Hematopoietic multipotent progenitor cell treated with erythropoietin and hydrocortisone succinate and interleukin-3 and kit ligand, for 6 days (in vitro differentiated cells): ENCODE measurements at regions not wholly inside any gene's neighbourhood (a gene's known extent, or its start where the extent isn't known, plus 50 kb on each side); places are given as distances from the start of the nearest gene placed in this dataset.

ENCODE experiments used
- DNase-seq: peaks from one replicate; pipeline ENCODE4 v3.0.0-alpha.2; 2015

DNA sequence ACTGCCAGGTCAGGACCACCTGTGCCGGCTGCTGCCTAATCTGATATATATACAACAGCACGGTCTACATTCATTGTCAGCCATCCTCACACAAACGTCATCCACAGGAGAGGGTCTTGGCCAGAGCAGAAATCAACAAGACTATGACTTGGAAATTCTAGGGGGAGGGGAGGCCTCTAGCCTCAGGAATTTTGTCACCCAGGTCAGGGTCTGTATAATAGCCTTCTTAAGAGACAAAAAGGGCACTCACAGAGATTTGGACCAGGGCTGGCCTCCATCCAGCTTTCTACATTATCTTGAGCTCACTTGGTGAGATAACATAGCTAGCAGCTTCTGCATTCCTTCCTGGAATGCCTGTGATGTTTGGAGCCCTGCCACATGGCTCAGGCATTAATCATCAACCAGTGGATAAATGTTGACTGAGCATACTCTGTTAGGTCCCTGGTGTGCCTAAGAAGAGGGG is 50.4 kb upstream of the CTIF start:
- DNase-seq: no peak

DNA sequence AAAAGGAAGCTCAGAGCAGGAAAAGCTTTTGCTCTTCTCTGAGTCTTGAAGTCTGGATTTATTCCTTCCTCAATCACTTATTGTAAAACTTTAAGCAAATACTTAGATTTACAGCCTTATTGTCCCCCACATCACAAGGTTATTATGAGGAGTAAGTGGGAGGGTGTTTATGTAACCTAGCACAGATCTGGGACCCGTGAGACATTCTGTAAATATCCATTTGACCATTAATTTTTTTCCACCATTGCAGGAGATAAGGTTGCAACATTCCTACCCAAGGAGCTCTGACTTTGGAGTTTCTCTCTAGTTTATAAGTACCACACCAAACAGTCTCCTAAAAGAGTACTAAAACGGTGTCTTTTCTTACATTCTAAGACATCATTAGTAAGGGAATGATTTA is 52.1 kb upstream of the CTIF start:
- DNase-seq: no peak

DNA sequence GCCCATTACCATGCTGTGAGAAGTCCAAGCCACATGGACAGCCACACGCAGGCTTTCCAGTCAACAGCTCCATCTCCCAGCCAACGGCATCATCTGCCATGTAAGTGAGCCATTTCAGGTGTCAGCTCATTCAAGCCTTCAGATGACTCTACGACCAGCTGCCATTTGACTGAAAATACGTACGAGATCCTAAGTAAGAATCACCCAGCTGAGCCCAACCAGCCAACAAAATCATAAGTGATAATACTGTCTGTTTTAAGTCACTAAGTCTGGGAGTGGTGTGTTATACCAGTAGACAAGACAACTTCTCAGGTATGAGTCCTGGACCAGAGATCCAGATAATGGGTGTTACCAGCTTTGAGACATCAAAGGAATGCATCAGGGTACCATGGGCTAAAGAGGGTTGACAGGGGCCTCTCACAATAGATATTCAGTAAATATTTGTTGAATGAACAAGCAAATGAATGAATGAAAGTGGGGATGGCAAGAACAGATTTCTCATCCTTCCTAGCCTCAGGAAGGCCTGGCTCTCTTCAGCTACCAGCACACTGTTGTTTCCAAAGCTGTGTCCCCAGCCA is 52.9 kb upstream of the CTIF start:
- no peak for DNase-seq

DNA sequence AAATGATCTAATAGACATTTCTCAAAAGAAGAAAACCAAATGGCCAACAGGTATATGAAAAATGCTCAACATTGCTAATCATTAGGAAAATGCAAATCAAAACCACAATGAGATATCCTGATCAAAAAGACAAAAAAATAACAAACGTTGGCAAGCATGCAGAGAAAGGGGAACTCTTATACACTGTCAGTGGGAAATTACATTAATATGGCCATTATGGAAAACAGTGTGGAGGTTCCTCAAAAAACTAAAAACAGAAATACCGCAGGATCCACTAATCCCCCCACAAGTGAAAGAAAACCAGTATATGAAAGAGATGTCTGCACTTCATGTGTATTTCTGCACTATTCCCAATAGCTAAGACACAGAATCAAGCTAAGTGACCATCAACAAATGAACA is 57.7 kb upstream of the CTIF start:
- no peak for DNase-seq

DNA sequence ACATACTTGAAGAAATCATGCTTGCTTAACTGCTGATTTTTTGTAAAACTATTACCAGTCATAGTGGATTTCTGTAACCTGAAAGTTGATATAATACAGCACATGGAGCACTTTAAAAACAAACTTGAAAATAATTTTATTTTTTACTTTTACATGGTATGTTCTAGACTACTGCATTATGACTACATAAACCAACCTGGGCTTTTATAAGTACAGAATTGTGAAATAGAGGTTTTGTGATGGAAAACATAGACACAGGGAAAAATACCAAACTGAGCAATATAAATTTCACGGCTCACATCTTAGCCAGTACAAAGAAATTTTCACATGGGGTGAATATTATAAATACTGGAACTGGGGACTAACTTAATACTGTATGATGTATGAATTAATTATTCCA is 59.3 kb upstream of the CTIF start:
- DNase-seq: no peak

DNA sequence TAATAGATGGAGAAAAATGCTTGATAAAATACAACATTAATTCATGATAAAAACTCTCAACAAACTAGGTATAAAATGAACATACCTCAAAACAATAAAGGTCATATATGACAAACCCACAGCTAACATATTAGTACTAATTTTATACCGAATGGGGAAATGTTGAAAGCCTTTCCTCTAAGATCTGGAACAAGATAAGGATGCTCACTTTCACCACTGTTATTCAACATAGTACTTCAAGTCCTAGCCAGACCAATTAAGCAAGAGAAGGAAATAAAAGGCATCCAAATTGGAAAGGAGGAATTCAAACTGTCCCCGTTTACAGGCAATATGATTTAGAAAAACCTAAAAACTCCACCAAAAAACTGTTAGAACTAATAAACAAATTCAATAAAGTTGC is 61.5 kb upstream of the CTIF start:
- peak; percentile 30 for DNase-seq

DNA sequence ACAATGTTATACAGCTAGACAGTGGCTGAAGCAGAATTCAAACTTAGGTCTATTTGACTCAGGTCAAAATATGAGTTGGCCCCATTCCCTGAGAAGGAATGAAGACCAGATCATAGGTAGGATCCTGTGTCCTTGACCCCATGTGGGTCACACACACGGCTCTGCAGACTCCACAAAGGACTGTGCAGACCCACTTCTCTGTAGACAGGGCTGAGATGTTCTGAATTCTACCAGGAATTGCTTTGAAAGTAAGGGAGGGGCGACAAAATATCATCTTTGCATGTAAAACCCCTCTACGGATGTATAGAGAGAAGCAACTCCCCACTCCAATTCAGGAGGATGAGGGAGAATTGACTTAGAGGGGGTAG is 62.3 kb upstream of the CTIF start:
- peak; percentile 7 for DNase-seq

DNA sequence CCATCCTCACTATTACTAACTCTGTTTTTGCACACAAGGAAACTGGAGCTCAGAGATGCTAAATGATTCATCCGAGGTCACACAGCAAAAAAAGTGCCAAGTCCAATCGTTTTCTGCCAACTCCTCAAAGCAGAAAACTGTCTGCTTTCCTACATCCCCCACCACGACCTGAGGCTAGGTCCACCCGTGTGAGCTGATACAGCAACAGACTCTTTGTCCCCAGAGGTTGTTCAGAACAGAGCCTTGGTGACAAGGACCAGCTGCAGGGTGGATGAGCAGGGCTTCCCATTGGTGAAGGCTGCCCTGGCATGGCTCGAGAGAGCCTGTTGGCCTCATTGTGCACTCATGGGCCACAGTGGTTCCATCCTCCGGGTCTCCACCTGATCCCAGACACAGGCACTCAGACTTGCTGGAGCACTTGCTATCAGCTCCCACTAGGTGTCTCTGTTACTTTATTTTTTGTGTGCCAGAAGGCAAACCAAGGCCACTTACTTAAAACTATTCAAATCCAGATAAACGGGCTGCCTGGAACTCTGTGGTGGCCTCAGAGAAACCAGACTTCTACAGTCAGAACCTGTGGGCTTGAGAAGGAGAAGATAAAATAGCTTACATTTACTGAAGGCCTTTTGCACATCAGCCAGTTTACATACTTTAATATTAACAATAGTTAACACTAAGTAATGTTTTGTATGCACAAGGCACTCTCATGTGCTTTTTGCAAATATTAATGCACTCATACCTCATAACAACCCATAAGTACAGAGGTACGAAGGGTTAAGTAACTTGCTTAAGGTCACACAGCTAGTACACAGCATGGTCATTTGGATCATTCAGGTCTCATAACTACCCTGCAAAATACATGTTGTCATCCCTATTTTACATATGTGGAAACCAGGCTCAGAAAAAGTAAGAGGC is 62.9 kb upstream of the CTIF start:
- peak; percentile 89 for DNase-seq

DNA sequence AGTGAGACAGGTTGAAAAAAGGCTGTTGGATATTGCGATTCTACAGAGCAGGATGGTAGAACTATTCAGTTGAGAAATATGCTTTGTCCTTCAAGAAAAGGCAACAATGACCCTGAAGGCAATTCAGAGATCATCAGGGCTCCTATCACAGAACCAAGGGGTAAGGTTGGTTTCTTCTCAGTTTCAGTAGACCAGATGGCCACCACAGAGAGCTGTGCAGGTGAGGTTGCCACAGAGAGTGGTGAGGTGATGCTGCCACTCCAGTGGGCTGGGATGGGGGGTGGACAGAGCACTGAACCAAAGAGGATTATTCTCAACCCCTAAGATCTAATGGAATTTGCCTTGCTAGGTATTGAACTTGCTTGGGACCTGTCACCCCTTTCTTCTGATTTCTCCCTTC is 64.6 kb upstream of the ZBTB7C start:
- no peak for DNase-seq

- no peak for DNase-seq
Observed at GRCh38 chr18:48472610-48473009, 63.4 kb upstream of the ZBTB7C start.

DNA sequence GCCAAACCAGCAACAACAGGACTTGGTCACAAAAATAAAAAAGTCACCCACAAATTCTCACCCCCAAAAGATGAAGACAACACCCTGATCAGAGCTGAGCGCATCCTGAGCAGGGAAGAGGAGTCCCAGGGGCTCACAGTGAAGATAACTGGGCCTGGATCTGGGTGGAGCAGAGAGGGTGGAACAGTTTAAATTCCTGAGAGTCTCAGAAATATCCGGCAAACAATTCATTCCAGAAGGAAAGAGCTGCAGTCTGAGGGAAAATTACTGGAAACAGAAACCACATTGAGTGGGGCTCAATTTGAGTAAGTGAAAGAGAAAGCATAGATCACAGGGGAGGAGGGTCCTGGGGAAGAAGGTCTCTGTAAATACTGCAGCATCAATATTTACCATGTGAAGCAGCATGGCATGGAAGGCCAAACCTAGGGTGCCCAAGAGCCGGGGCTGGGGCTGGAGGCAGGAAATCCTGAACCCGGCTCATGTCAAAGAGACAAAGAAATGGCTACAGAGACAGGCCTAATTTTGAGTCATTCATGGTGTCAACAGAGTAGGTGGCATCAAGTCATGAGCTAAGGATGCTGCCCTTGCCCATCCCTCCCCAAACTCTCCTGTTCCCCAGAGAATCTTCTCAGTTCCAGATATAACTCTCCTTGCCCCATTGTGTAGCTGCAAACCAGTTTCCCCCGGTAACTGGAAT is 61.4 kb upstream of the ZBTB7C start:
- no peak for DNase-seq

DNA sequence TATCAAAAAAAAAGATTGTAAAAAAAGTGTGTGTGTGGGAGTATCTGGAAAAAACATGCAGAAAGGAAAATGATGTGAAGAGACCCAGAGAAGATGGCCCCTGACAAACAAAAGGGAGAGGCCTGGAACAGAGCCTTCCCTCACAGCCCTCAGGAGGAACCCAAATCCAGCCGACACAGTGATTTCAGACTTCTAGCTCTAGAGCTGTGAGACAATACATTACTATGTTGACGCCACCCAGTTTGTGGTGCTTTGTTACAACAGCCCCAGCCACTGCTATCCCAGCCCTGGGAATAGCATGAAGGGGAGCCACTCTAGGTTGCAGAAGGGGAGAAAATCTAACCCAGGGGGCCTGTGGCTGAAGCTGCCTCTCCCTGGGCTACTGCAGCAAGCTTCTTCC is 59.0 kb upstream of the ZBTB7C start:
- DNase-seq: no peak

- DNase-seq: no peak
Observed at GRCh38 chr18:48467231-48467630, 58.0 kb upstream of the ZBTB7C start.

- no peak for DNase-seq
Observed at GRCh38 chr18:48462510-48462909, 53.3 kb upstream of the ZBTB7C start.

DNA sequence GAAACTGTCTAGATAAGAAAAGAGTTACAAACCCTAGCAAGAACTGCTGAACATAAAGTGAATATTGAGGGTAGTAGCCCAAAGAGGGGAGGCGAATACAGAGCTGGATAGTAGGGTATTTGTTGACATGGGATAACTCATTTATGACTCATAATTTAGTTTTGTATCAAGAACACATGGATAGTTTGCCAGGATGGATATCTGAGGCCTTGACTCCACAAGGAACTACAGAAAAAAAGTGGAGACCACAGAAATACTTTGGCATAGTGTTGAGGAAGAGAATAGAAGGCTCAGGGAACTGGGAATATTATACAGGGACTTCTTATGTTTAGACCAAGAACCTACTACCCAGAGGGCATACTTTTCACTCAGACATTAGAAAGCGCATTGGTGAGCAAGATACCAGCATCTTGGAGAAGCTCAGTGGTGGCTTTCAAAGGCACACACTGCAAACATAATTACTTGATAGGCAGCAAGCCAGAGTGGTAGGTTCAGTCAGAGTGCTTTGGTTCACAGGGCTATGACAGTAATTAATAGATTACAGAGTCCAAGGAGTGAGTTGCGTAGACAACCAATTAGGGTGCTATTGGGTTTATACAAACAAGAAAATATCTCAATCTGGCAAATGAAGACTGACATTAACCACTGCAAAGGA is 51.9 kb upstream of the ZBTB7C start:
- DNase-seq: no peak

DNA sequence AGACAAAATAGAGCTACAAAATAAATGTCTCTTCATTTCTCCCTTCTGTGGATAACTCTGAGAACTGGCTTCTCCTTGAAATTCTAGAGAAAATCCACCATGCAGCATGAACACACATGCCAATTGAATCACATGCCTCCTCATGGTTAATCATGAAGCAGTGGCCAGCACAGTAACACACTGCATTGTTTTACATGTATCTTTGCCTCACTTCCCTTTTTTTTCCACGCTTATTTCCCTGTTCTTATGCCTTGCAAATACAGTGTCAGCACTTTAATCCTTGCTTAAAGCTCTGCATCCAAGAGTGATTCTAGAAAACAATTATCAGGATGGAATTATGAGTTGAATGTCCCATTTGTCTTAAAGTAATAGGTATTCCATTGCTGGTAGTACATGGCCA is 50.3 kb upstream of the ZBTB7C start:
- DNase-seq: peak; percentile 26

GRCh38 chr18:48459016-48459415 is 49.8 kb upstream of the ZBTB7C start:
- DNase-seq: no peak
